Stimulated activated CD8-positive, alpha-beta memory T cell treated with anti-CD3 and anti-CD28 coated beads, Interleukin-12 subunit alpha, Interleukin-12 subunit beta, amount 100 ng/mL, for 24 hours (primary cell): ENCODE measurements at regions not wholly inside any gene's neighbourhood (a gene's known extent, or its start where the extent isn't known, plus 50 kb on each side); places are given as distances from the start of the nearest gene placed in this dataset.

ENCODE experiments used
- DNase-seq: peaks from one replicate; pipeline ENCODE4 v3.0.0-alpha.2; 2020; ENCODE audit errors: extremely low read depth

DNA sequence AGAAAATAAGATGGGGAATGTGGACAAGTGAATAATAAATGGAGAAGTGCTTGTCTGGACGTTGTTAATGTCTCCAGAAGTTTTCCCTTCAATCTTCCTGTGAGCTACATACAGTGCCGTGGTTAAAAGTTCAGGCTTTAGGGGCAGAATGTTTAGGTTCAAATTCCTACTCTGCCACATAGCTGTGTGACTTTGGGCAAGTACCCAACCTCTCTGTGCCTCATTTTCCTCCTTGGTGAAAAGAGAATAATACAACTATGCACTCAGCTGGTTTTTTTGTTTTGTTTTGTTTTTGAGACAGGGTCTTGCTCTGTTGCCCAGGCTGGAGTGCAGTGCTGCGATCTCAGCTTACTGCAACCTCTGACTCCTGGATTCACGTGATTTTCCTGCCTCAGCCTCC is 143.5 kb downstream of the CHIC2 start:
- no peak for DNase-seq

- no peak for DNase-seq
These were observed 144.3 kb downstream of the CHIC2 start for GRCh38 chr4:53920116-53920515.

GRCh38 chr4:53919535-53919934 is 144.9 kb downstream of the CHIC2 start:
- no peak for DNase-seq

- no peak for DNase-seq
These were observed 146.7 kb downstream of the CHIC2 start for GRCh38 chr4:53917729-53918128.

- DNase-seq: no peak
These were observed 147.9 kb downstream of the CHIC2 start for GRCh38 chr4:53916431-53916889.

- DNase-seq: no peak
These were observed 149.9 kb downstream of the CHIC2 start for GRCh38 chr4:53914313-53915016.

- no peak for DNase-seq
These were observed 150.6 kb downstream of the CHIC2 start for GRCh38 chr4:53913771-53914170.

DNA sequence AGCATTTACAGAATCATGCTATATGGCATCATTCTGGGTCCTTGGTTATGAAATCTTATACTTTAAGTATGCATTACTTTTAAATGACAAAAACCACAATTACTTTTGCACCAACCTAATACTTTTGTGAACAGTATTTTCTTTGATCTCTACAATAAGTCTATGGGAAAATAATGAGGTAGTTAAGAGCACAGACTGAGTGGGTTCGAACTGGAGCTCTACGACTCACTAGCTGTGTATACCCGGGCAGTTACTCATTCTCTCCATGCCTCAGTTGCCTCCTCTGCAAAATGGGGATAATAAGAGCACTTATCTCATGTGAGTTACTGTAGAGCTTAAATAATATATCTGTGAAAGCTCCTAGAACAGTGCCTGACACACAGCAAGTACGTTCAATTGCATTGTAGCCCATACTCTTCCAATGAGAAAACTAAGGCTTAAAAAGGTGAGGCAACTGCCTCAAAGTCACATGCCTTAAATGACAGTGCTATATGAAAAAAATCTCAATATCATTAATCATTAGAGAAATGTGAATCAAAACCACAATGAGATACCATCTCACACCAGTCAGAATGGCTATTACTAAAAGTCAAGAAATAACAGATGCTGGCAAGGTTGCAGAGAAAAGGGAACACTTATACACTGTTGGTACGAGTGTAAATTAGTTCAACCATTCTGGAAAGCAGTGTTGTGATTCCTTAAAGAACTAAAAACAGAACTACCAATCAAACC is 151.5 kb downstream of the CHIC2 start:
- DNase-seq: no peak

- no peak for DNase-seq
These were observed 155.7 kb downstream of the CHIC2 start for GRCh38 chr4:53908661-53909078.

DNA sequence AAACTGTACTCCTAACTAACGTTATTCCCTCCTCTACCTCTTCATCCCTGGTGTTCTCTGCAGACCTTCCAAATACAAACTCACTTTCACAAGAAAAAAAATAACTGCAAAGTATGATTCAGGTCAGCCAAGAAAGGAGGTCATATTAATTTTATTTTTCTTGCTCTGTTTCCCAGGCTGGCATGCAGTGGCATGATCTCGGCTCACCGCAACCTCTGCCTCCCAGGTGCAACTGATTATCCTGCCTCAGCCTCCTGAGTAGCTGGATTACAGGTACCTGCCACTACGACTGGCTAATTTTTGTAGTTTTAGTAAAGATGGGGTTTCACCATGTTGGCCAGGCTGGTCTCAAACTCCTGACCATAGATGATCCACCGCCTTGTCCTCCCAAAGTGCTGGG is 156.6 kb downstream of the CHIC2 start:
- DNase-seq: no peak

DNA sequence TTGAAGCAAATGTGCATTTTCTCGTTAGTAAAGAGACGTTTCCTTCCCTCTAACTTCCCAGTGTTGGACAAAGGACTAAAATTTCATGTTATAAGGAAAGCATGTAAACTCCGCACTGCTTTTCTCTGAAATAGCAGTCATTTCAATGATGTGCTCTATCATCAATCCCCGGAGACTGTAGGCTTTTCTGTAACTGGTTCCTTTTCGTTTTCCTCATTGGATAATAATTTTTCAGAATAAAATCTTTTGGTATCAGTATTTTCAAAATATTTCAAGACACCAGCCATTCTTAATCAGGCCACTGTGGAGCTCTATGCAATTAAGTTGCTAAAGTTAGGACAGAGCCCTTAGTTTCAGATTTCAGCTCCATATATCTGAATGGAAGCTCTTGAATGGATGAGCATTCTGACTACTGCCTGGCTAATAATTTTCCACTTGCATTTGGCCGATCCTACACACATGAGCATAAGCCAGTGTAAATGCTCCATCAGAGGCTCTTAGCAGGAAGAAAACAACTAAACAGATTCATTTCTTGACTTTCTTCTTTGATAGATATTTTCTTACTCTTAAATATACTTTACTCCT is 157.7 kb downstream of the CHIC2 start:
- no peak for DNase-seq

DNA sequence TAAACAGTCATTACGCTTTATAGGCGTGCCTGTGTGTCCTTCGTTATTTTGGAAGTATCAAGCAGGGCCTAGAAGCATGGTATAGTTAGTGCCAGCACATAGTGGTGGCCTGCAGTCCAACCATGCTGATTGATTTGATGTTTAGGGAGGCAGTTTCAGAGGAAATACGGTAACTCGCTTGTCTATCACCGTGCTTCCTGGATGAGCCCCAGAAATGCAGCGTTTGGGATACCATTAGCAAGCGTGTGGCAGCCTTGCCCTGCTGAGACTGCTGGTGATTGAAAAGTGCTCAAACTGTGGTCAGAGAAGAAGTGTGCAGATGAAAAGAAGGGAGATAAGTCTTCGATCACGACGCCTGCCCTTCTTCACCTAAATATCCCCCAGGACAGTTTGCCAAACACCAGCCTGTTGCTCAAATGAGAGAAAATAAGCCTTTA is 158.4 kb downstream of the CHIC2 start:
- DNase-seq: no peak

- no peak for DNase-seq
These were observed 159.0 kb downstream of the CHIC2 start for GRCh38 chr4:53905276-53905940.

- DNase-seq: no peak
These were observed 161.6 kb downstream of the CHIC2 start for GRCh38 chr4:53902786-53903185.

- DNase-seq: no peak
These were observed 164.1 kb downstream of the CHIC2 start for GRCh38 chr4:53900271-53900649.

GRCh38 chr4:53899586-53900270 is 164.7 kb downstream of the CHIC2 start:
- DNase-seq: no peak

DNA sequence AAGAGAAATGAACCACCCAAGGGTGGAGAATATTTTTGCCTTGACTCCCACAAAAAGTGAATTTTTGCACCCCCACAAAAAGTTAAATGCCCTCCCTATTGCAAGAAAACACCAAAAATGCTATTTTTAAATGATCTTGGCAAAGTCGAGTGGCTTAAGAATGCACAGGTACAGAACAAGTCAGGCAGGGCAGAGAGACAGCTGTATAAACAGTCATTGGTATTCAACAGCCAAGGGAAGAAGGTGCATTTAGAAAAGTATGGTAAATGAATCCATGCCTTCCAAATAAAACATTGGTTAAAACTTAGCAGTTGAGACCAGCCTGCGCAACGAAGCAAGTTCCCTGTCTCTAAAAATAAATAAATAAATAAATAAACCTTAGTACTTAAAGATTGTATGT is 169.3 kb downstream of the CHIC2 start:
- no peak for DNase-seq

DNA sequence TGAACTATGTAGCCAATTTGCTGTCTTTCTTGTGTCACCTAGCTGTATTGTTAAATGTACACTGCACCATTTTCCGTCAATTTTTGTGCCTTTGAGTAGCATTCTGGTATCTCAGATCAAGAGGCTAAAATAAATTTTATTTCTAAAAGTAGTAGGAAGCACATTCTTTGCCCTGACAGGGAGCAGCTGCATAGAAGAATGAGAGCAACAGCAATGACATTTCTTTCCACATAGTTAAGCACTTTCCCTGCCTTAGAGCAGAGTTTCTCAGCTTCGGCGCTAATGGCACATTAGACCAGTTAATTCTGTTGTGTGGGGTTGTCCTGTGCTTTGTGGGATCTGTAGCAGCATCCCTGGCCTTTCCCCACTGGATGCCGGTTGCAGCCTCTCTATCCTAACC is 173.9 kb downstream of the CHIC2 start:
- DNase-seq: no peak

DNA sequence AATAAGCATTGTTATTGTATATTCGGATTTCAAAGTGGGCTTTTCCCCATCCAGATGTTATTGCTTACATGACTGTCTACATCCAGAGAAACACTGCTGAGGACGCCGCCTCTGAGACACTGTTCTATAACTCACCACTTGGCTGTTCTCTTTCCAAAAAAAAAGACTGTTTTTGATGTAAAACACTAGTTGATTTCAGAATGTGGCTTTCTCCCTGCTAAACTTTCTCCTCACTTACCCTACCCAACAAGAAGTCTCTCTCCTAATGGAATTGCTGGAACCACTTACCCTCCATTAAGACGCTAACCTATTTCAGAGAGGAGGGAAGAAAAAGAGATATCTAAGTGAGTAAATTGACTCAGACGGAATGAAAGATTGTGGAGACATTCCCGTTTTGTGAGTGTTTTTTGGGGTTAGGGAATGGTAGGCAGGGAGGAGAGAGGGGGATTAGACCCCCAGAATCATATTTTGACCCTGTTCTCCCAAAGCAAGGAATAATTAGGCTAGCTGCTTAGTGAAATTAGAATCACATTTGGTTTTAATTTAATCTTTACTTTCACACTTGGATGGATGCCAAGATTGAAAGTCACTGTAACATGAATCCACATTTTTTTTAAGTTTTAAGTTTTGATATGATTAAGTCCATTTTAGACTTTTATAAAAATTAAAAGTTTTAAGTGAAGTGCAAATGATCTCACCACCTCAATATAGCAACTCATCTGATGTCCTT is 174.9 kb downstream of the CHIC2 start:
- no peak for DNase-seq

DNA sequence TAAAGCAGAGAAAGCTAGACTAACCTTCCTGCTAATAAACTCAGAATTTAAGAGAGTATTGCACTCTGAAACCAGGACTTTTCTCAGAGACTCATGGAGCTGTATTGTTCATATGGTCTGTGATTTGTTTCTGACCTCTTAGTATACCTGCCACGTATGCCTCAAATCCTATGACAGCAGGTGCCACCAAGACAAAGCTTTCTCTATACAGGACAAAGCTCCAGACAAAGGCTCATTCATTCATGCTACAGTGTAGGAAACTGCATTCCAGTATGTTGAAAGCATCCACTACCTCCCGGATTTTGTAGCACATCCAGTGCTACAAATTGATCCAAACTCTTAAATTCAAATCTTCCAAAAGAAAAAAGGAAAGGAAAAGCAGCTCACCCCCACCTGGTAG is 178.3 kb downstream of the CHIC2 start:
- no peak for DNase-seq

GRCh38 chr4:53885668-53886067 is 178.7 kb downstream of the CHIC2 start:
- DNase-seq: no peak
